ENCODE measurements at regions not wholly inside any gene's neighbourhood (a gene's known extent, or its start where the extent isn't known, plus 50 kb on each side); places are given as distances from the start of the nearest gene placed in this dataset.

DNA sequence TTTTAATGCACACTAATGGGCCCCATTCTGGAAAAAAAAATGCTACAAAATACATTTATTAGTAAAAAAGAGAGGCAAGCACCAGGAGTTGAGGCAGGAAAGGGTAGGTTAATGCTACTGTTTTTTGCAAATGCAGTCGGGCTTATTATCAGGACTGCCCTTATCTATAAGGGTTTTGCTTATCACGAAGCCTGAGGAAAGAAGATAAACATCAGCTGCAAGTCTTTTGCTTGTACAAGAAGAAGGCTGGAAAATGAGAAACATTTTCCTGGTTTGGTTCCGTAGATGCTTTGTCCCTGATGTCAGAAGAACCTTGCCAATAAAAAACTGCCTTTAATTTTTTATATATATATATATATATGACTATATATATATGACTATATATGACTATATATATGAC lies 189.3 kb upstream of the VGLL2 start:
- TF ChIP-seq, protein P1, sequence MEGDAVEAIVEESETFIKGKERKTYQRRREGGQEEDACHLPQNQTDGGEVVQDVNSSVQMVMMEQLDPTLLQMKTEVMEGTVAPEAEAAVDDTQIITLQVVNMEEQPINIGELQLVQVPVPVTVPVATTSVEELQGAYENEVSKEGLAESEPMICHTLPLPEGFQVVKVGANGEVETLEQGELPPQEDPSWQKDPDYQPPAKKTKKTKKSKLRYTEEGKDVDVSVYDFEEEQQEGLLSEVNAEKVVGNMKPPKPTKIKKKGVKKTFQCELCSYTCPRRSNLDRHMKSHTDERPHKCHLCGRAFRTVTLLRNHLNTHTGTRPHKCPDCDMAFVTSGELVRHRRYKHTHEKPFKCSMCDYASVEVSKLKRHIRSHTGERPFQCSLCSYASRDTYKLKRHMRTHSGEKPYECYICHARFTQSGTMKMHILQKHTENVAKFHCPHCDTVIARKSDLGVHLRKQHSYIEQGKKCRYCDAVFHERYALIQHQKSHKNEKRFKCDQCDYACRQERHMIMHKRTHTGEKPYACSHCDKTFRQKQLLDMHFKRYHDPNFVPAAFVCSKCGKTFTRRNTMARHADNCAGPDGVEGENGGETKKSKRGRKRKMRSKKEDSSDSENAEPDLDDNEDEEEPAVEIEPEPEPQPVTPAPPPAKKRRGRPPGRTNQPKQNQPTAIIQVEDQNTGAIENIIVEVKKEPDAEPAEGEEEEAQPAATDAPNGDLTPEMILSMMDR (IDR thresholded peaks at IDR 0.05): no peak
- no peak for TF ChIP-seq POLR2A (IDR thresholded peaks at IDR 0.05)

Measured in Peyer's patch (tissue), 4 donors.